Erythroblast (primary cell): ENCODE measurements at regions not wholly inside any gene's neighbourhood (a gene's known extent, or its start where the extent isn't known, plus 50 kb on each side); places are given as distances from the start of the nearest gene placed in this dataset.

Experiments
- DNase-seq, 2 experiments: peaks; one replicate each; lab custom pipeline; 2025; lab: John Stamatoyannopoulos, UW
- GATA1 ChIP-seq: IDR thresholded peaks from 2 replicates; pipeline ENCODE4 v1.6.1; 2011; ENCODE audit warnings: low read depth, mild to moderate bottlenecking, control low read depth, low read length, moderate library complexity
- POLR2A ChIP-seq: IDR thresholded peaks from 2 replicates; pipeline ENCODE4 v1.6.1; 2011; ENCODE audit warnings: mild to moderate bottlenecking, low read length

DNA sequence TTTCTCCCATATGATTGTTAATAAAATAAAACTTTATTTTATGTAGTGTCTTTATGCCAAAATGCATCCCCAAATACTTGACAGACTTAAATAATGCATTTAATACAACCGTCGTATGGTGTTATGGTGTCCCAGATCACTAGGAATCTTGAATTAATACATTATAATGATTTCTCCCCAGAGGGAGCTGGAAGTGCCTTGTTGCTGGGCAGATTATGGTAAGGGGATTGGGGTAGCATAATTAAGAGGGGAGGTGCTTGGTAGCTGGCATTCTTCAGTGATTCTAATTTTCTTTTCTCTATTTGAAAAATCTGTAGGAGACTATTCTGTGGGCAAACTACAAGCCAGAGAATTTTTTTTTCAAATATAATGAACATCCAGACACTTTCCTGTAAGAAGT lies 1043.7 kb downstream of the ADGRL2 start:
- no peak for TF ChIP-seq POLR2A
- TF ChIP-seq GATA1: no peak
- DNase-seq: no peak

DNA sequence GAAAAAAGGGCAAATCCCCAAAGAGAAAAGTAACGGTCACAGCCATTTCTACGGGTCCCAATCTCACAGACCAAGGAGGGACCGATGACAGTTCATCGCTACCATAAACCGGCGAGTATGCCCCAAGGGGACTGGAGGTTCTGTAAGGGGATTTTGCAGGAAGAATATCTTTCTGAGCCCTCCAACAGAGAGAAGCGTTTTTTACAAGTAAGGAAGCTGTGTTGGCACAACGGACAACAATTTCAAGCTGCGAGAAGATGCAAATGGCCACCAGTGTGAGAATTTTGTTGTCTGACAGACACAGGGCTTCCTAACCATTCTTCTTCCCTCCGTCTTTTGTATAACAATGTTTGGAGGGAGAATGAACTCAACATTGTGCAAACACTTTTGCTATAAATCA lies 1043.1 kb downstream of the ADGRL2 start:
- DNase-seq: no peak
- TF ChIP-seq POLR2A (no peak), GATA1 (no peak)

DNA sequence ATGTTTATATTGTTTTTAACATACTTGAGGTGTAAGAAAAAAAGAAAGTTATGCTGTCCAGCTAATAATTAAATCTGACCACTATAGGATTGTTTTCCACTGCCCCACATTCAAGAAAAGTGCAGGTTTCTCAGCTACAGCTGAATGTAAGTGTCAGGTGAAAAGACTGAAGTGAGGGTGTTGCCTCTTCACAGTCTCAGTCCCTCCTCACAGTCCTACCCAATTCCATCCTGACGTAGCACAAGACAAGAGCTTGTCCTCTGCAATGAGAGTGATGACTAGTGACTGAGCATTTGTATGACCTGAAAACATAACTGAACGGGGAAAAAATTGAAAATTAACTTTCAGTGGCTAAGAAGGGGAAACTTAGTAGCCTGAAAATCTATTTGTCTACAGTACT lies 1039.5 kb downstream of the ADGRL2 start:
- TF ChIP-seq GATA1 (no peak), POLR2A (no peak)
- DNase-seq: no peak

DNA sequence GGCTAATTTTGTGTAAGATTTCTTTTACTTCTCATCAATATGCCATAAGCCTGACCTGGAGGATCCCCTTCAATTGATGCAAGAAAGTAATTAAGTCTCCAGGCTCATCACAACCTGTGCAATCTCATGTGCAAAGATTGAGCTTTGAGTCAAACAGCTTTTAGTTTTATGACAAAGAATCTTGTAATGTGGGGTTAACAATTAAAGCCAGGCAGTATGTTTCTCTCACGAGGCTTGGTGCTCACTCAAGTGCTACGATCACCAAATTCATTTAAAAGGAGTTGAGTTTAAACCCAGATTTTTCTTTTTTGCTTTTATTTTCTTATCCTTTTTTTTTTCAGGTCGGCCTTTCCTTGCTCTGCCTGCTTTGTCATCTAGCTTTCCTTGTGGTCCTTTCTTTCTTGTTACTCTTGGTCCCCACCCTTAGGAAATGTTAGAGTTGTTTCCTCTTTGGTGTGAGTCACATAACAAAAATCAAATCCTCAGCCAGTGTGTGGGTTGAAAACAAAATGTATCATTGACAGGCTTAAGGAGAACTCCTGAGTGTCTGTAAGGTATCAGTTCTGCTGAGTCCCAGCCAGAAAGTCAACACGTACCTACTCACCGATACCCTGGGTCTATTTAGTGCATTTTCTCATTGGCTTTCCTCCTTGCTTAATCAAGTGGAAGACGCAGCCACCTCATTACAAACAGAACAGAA lies 1037.2 kb downstream of the ADGRL2 start:
- no peak for DNase-seq
- TF ChIP-seq GATA1: no peak
- no peak for TF ChIP-seq POLR2A

DNA sequence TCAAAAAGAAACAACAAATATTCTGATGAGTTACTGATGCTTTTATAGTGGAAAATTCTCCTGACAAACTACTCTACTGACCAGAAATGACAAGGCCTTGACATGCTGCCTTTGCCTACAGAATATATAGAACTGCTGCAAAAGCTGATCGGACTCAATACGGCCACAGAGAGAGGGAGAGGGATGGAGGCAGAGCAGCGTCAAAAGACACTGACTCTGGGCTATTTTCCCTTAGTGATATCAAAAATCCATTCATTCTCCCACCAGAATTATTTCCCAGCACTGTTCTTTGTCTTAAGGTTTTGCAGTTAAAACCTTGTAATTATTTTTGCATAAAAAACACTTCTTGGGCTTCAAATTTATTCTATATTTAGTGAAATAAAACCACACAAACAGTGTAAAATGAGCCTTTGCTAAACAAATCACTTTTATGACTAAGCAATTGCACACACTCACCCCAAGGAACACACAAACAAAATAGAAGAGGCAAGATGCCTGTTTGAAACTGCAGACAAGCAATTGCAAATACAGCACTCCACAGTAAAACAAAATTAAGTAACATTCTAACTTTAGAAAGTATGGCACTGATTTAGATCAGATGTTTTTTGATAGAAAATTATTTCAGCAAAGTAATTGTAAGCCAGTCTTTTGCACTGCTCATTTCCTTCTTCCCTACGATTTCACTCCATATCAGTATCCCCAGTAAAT lies 1036.4 kb downstream of the ADGRL2 start:
- DNase-seq: no peak
- TF ChIP-seq POLR2A: no peak
- no peak for TF ChIP-seq GATA1

DNA sequence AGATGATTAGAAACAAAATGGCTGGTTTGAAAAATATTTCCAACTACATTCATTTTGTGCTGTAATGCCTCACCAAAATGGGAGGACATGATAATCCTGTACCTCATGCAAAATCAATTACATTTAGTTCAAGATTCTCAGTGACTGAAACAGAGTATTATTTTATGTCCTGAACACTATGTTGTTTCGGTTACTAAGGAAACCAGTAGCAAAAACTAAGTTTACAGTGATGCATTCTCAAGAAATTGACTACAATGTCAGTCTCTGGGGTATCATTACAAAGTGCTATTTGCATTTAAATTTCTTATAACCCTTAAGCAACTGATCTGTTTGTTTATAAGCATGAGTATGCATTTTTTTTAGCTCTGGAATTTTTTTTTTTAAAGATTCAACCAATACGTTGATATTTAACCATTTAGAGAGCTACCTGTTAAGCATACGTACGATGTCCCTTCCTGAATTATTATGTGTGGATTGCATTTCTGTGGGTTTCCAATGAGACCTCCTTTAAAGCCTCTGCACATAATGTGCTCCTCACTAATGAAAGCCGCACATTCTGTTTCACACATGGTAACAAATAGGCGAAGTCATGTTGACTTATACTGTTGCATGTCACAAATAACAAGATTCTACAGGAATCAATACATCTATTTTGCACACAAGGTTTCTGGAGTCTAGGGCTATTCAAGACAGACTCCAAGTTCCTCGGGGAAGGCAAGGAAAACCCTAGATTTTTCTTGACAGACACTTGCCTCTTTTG lies 1035.7 kb downstream of the ADGRL2 start:
- no peak for DNase-seq
- TF ChIP-seq GATA1 (no peak), POLR2A (no peak)

DNA sequence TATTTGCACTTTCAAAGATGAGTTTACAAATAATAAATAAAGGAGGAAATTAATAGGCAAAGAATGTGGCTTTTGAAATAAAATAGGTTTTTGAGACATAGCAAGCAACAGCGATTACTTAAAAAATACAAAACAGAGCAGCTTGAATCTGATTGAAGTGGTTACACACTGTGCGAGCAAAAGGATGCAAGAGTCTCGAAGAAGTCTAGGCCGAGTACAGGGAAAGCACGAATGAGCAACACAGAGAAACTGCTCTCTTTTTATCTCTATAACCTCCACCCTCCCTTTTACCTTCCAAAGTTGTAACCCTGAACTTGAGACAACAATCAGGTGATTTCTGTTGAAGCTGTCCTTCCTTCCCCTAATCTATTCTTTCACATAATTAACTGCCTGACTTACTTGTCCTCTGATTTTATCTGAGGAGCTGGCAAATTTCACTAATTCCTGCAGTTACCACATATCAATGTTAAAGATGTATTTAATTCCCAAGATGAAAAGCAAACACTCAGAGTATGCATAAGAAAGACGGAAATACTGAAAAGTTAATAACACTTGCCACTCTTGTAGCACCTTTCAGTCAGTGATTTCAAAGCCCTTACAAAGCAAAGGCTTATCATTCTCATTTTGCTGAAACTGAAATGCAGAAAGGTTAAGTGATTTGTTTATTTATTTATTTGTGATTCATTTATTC lies 1030.1 kb downstream of the ADGRL2 start:
- TF ChIP-seq GATA1: no peak
- TF ChIP-seq POLR2A: no peak
- no peak for DNase-seq

DNA sequence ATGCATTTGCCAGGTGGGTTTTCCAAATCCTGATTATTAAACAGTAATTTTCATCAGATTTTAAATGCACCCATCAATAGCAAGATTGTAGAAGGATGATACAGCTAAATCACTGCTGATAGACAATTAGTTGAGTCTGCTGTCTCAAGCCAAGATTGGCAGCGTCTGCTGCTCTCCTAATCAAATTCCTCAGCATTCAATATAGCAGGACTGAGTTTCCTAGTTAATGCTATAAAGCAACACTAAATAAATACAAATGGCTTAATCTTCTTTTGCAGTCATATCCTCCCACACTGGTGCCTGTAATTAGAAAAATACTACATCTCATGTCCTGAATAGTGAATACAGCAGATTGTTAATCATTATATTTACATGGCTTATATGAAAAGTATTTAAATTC lies 1028.8 kb downstream of the ADGRL2 start:
- no peak for TF ChIP-seq GATA1
- no peak for TF ChIP-seq POLR2A
- no peak for DNase-seq

DNA sequence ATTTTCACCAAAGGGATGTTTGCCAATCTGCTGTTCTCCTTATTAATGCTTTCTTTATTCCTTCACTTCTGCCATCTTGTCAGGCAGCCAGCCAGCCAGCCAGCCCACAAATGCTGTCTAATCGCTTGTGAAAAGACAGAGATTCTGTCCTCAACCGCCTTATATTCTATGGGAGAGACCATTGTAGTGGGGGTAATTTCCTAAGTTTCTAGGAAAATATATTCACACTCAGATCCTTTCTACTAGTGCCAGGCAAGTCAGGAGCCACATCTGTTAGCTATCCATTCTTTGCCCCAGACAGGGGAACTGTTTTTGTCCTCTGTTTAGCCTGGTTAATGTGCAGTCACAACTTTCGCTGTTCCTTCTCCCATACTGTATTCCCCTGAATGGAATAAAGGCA lies 1023.1 kb downstream of the ADGRL2 start:
- no peak for DNase-seq
- TF ChIP-seq GATA1: no peak
- no peak for TF ChIP-seq POLR2A

DNA sequence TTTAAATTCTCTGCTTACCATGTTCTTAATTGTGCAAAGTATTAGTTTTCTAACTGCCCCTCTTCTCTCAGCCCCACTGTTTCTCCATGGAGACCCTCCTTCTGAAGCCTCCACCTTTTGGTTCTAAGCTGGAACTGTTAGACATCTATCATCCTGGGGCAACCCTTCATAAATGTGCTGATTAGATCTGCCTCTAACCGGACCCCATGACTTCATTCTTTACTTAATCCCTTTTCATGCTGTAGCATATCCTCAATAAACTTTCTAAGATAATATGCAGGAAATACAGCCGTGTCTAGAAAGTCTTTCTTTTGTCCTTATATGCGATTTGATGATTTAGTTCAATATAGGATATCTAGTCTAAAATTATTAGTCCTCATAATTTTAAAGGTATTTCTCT lies 1020.1 kb downstream of the ADGRL2 start:
- no peak for TF ChIP-seq GATA1
- TF ChIP-seq POLR2A: no peak
- DNase-seq: no peak

DNA sequence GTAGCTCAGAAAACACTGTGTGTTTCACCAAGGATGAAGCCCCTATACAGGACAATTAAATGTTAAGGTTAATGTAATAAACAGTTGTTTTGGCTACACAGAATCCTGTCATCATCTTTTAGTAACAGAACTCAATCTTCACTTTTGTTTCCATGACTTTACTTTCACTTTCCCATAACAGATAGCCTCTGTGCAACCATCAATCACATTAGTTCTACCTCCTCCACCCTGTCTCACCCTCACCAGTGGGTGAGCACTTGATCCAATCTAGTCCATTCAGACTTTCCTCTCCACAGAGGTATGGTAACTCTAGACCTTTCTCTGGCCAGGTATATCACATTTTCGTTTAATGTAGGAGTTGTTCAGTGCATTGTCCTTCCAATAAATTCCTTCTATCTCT lies 1018.5 kb downstream of the ADGRL2 start:
- no peak for TF ChIP-seq GATA1
- TF ChIP-seq POLR2A: no peak

DNA sequence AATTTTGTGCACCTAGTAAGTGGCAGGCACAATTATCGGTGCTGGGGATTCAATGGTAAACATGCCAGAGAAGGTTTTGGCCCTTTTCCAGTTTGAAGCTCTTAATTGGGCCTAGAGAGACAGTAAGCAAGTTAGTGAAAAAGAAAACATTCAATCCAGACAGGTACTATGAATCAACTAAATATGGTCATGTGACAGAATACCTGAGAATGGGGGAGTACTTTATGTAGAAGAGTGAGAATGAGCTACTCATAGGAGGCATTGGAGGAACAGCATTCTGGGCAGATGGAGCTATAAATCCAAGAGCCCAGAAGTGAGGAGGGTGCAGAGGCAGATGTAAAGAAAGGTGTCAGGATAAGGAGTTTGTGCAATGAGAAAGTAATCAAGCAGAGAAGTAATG lies 1017.9 kb downstream of the ADGRL2 start:
- no peak for TF ChIP-seq POLR2A
- TF ChIP-seq GATA1: no peak
- no peak for DNase-seq

More for the DNA sequence above, 1018.5 kb downstream of the ADGRL2 start:
- DNase-seq: no peak

DNA sequence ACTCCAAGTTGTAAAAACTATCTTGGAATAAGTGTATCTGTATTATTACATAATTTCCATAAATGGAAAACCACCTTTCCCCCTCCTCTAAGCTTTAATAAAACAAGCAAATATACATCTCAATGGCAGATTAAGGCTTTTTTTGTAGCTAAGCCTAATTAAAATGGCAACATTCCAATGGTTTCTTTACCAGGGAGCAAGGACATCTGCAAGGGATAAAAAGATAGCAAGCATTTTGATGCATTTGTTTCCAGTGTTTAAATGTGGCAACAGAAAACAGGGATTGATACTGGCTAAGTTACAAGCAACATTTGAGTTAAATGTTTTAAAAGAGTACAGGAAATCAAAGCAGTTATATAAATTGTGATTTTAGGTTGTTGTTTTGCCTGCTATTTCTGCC lies 1012.7 kb downstream of the ADGRL2 start:
- TF ChIP-seq GATA1 (no peak), POLR2A (no peak)
- no peak for DNase-seq
